ENCODE measurements at regions not wholly inside any gene's neighbourhood (a gene's known extent, or its start where the extent isn't known, plus 50 kb on each side); places are given as distances from the start of the nearest gene placed in this dataset.

GRCh38 chr19:29372091-29372415, 153.7 kb upstream of the VSTM2B start:
- Histone ChIP-seq H3K4me3 (no peak overlapping the region), H3K4me1 (no peaks in the 10 kb centered on the region), H3K9me3 (no peaks in the 10 kb centered on the region), H3K27me3 (no peaks in the 10 kb centered on the region), H3K36me3 (no peaks in the 10 kb centered on the region), H3K27ac (no peak overlapping the region)
- intact Hi-C loops (cut with DNase I) = no loop called here
- DNase-seq (ENCODE audit: extremely low spot score in 2 of 2) = peak in 1 of 2 donors; percentile 61
- TF ChIP-seq POLR2AphosphoS5 (IDR thresholded peaks at IDR 0.05; ENCODE audit: insufficient read depth in 1 of 2, low read depth in 1 of 2) = no peak
- no peak for TF ChIP-seq POLR2A (IDR thresholded peaks at IDR 0.05)
- TF ChIP-seq, protein P1, sequence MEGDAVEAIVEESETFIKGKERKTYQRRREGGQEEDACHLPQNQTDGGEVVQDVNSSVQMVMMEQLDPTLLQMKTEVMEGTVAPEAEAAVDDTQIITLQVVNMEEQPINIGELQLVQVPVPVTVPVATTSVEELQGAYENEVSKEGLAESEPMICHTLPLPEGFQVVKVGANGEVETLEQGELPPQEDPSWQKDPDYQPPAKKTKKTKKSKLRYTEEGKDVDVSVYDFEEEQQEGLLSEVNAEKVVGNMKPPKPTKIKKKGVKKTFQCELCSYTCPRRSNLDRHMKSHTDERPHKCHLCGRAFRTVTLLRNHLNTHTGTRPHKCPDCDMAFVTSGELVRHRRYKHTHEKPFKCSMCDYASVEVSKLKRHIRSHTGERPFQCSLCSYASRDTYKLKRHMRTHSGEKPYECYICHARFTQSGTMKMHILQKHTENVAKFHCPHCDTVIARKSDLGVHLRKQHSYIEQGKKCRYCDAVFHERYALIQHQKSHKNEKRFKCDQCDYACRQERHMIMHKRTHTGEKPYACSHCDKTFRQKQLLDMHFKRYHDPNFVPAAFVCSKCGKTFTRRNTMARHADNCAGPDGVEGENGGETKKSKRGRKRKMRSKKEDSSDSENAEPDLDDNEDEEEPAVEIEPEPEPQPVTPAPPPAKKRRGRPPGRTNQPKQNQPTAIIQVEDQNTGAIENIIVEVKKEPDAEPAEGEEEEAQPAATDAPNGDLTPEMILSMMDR (IDR thresholded peaks at IDR 0.05) = no peak

DNA sequence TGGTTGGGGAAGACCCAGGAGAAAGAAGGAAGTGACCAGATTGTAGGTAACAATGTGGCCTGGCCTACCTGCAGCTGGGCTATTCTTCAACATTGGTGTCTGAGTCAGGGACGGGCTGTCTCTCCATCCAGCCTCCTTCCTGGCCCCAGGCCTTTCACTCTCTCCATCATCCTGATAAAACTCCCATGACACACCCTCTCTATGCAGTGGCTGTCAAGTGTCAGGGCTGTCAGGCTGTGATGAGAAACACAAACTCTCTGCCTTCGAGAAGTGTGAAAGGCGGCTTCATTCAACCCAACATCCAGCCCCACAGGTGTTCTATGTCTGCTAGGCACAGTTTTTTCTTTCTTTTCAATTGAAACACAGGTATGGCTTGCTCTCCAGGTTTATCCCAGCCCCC, 153.3 kb upstream of the VSTM2B start:
- intact Hi-C loops (cut with DNase I) = no loop called here
- peak in 1 of 2 donors; percentile 37 for DNase-seq (ENCODE audit: extremely low spot score in 2 of 2)
- Histone ChIP-seq H3K36me3 (no peaks in the 10 kb centered on the region), H3K27me3 (no peaks in the 10 kb centered on the region), H3K4me1 (no peaks in the 10 kb centered on the region), H3K27ac (no peak overlapping the region), H3K9me3 (no peaks in the 10 kb centered on the region), H3K4me3 (no peak overlapping the region)
- TF ChIP-seq POLR2A (IDR thresholded peaks at IDR 0.05) (no peak), POLR2AphosphoS5 (IDR thresholded peaks at IDR 0.05; ENCODE audit: insufficient read depth in 1 of 2, low read depth in 1 of 2) (no peak)
- TF ChIP-seq, protein P1 (IDR thresholded peaks at IDR 0.05) = no peak

DNA sequence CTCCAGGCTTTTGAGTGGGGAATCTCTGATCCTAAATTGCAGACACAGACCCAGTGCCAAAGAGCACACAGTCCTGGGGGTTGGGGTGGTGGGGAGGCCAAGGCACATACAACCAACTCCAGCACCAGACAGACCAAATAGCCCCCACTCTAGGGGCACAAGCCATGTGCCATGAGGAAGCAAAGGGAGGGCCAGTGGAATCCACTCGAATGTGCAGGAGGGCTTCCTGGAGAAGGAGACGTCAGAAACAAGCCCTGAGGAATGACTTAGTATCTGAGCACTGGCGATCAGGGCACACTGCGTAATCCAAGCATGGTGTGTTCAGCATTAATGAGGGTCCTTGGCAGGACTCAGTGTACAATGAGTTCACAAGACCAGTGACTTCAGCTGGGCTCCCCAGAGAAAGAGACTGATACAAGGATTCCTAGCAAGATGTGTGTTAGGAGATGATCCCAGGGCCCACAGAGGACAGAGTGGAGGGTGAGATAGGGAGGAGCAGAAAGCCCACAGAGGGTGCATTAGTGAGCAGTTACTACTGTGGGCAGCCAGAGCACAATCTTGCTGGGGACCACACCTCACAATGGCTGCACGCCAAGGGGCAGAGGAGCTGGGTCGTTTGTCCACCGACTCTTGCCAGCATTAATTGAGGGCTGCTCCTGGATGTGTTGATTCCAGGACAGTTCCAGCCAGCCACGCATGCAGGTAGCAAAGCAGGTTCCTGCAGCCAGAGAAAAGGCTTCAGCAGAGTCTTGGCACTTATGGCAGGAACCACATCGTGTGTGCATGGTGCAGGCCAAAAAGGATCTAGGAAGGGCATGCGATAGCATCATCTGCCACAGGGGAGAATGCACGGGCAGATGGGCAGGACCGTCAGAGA, 152.6 kb upstream of the VSTM2B start:
- TF ChIP-seq POLR2AphosphoS5 (IDR thresholded peaks at IDR 0.05; ENCODE audit: insufficient read depth in 1 of 2, low read depth in 1 of 2) (no peak), POLR2A (IDR thresholded peaks at IDR 0.05) (no peak)
- TF ChIP-seq, protein P1 (IDR thresholded peaks at IDR 0.05) = no peak
- no peaks in the 10 kb centered on the region for H3K4me1 ChIP-seq
- no peaks in the 10 kb centered on the region for H3K9me3 ChIP-seq
- H3K27me3 ChIP-seq = no peaks in the 10 kb centered on the region
- DNase-seq (ENCODE audit: extremely low spot score in 2 of 2) = peak; percentile 52 to 58
- no peaks in the 10 kb centered on the region for H3K36me3 ChIP-seq
- no peak overlapping the region for H3K4me3 ChIP-seq
- intact Hi-C loops (cut with DNase I) = no loop called here
- no peak overlapping the region for H3K27ac ChIP-seq

GRCh38 chr19:29375429-29376119, 150.2 kb upstream of the VSTM2B start:
- Histone ChIP-seq H3K36me3 (no peaks in the 10 kb centered on the region), H3K4me3 (no peak overlapping the region), H3K4me1 (no peaks in the 10 kb centered on the region), H3K27me3 (no peaks in the 10 kb centered on the region), H3K27ac (no peak overlapping the region), H3K9me3 (no peaks in the 10 kb centered on the region)
- DNase-seq (ENCODE audit: extremely low spot score in 2 of 2) = peak; percentile 40 to 67
- intact Hi-C loops (cut with DNase I) = no loop called here
- TF ChIP-seq, protein P1 (IDR thresholded peaks at IDR 0.05) = no peak
- TF ChIP-seq POLR2AphosphoS5 (IDR thresholded peaks at IDR 0.05; ENCODE audit: insufficient read depth in 1 of 2, low read depth in 1 of 2) (no peak), POLR2A (IDR thresholded peaks at IDR 0.05) (no peak)
